ENCODE measurements at regions not wholly inside any gene's neighbourhood (a gene's known extent, or its start where the extent isn't known, plus 50 kb on each side); places are given as distances from the start of the nearest gene placed in this dataset.

DNA sequence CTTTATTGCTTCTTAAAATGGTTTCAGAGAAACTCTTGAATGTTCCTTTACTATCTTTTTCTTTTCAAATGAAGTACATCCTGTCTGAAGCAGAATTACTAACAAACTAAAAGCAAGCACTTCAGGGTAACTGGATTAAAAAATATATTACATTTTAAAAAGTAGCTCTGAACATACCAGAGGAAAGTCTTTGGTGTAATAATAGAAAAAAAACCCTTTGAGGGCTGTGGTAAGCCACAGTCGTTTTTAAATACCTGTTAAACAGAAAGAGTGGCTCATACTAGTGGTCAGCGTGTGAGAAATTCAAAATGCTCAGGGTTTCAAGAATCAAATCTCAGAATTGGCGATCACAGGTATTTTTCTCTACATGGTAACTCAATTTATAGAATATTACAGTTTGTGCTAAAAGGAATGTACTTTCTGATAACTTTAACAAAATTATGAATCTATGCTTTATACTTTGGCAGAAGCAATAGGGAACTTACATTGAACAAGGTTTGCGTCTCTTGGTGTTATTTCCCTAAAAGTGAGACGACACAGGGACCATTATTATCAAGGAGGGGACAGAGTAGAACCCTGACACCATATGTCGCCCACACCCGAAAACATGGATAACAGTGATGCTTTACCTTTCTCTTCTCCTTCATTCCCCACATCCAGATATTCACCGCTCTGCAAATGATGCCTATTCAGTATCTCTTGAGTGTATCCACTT is 97.0 kb upstream of the DPH5 start:
- TF ChIP-seq, protein P1, sequence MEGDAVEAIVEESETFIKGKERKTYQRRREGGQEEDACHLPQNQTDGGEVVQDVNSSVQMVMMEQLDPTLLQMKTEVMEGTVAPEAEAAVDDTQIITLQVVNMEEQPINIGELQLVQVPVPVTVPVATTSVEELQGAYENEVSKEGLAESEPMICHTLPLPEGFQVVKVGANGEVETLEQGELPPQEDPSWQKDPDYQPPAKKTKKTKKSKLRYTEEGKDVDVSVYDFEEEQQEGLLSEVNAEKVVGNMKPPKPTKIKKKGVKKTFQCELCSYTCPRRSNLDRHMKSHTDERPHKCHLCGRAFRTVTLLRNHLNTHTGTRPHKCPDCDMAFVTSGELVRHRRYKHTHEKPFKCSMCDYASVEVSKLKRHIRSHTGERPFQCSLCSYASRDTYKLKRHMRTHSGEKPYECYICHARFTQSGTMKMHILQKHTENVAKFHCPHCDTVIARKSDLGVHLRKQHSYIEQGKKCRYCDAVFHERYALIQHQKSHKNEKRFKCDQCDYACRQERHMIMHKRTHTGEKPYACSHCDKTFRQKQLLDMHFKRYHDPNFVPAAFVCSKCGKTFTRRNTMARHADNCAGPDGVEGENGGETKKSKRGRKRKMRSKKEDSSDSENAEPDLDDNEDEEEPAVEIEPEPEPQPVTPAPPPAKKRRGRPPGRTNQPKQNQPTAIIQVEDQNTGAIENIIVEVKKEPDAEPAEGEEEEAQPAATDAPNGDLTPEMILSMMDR (tag by site-specific recombination; IDR thresholded peaks at IDR 0.05) = no peak
- TF ChIP-seq, protein P2, sequence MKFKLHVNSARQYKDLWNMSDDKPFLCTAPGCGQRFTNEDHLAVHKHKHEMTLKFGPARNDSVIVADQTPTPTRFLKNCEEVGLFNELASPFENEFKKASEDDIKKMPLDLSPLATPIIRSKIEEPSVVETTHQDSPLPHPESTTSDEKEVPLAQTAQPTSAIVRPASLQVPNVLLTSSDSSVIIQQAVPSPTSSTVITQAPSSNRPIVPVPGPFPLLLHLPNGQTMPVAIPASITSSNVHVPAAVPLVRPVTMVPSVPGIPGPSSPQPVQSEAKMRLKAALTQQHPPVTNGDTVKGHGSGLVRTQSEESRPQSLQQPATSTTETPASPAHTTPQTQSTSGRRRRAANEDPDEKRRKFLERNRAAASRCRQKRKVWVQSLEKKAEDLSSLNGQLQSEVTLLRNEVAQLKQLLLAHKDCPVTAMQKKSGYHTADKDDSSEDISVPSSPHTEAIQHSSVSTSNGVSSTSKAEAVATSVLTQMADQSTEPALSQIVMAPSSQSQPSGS (tag by site-specific recombination; IDR thresholded peaks at IDR 0.05; ENCODE audit: low read depth) = no peak
- TF ChIP-seq ZNF292 (tag by site-specific recombination; IDR thresholded peaks at IDR 0.05; ENCODE audit: borderline replicate concordance, low read depth) (no peak), ZNF274 (IDR thresholded peaks at IDR 0.05; ENCODE audit: low read length) (no peak), ZNF274 (tag by site-specific recombination; IDR thresholded peaks at IDR 0.05; ENCODE audit: borderline replicate concordance) (no peak)

Data from HEK293 (cell line).